ENCODE measurements at regions not wholly inside any gene's neighbourhood (a gene's known extent, or its start where the extent isn't known, plus 50 kb on each side); places are given as distances from the start of the nearest gene placed in this dataset.

- Histone ChIP-seq H3K4me3 (no peak overlapping the region), H3K36me3 (no peaks in the 10 kb centered on the region), H3K27me3 (no peaks in the 10 kb centered on the region), H3K27ac (no peak overlapping the region), H3K9me3 (no peaks in the 10 kb centered on the region), H3K4me1 (no peaks in the 10 kb centered on the region)
- 53 to 71% methylated on average over 1 of the region's 1 CpG for WGBS, 2 donors
- DNase-seq (no peak), ATAC-seq (ENCODE audit: low FRiP score in 2 of 2) (no peak)
- TF ChIP-seq EP300 (IDR thresholded peaks at IDR 0.05) = no peak
- TF ChIP-seq POLR2A (IDR thresholded peaks at IDR 0.05) = no peak
- no peak for TF ChIP-seq CTCF (IDR thresholded peaks at IDR 0.05)
- no peak for TF ChIP-seq POLR2AphosphoS5 (IDR thresholded peaks at IDR 0.05)
These were observed 248.1 kb upstream of the OPRM1 start for GRCh38 chr6:153790876-153791473.

DNA sequence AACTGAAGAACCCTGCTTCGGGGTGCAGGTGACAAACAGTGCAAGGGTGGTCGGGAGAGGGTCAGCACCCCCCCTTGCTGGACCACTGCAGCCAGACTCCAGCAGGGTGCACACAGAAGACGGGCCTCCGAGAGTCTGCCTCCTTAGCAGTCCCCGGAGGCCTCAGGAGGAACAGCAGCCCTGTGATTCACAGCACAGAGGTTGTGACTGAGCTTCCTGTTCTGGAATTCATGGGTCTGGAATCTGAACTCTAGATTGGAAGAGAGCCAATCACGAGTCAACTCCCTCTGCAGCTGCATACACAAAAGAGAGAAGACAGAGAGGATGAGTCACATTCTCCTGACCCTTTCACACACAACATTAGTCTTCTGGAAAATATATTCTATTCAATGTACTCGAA is 249.0 kb upstream of the OPRM1 start:
- WGBS, 2 donors = 75 to 79% methylated on average over 6 to 7 of the region's 7 CpGs
- no peak overlapping the region for H3K4me3 ChIP-seq
- DNase-seq (no peak), ATAC-seq (ENCODE audit: low FRiP score in 2 of 2) (peak; percentile 15 to 38)
- no peak for TF ChIP-seq POLR2AphosphoS5 (IDR thresholded peaks at IDR 0.05)
- no peak for TF ChIP-seq EP300 (IDR thresholded peaks at IDR 0.05)
- no peaks in the 10 kb centered on the region for H3K9me3 ChIP-seq
- H3K36me3 ChIP-seq = no peaks in the 10 kb centered on the region
- no peaks in the 10 kb centered on the region for H3K27me3 ChIP-seq
- H3K27ac ChIP-seq = no peak overlapping the region
- H3K4me1 ChIP-seq = no peaks in the 10 kb centered on the region

- no peak for DNase-seq
- no peak for ATAC-seq (ENCODE audit: low FRiP score in 2 of 2)
- H3K27ac ChIP-seq = no peak overlapping the region
- TF ChIP-seq POLR2A (IDR thresholded peaks at IDR 0.05) (no peak), EP300 (IDR thresholded peaks at IDR 0.05) (no peak), CTCF (IDR thresholded peaks at IDR 0.05) (no peak), POLR2AphosphoS5 (IDR thresholded peaks at IDR 0.05) (no peak)
- 0 to 100% methylated on average over 1 of the region's 1 CpG for WGBS, 2 donors
- H3K36me3 ChIP-seq = no peaks in the 10 kb centered on the region
- H3K9me3 ChIP-seq = no peaks in the 10 kb centered on the region
- H3K4me3 ChIP-seq = no peak overlapping the region
- H3K27me3 ChIP-seq = no peaks in the 10 kb centered on the region
- no peaks in the 10 kb centered on the region for H3K4me1 ChIP-seq
These were observed 251.8 kb upstream of the OPRM1 start for GRCh38 chr6:153787341-153787606.

- ATAC-seq (ENCODE audit: low FRiP score in 2 of 2) (no peak), DNase-seq (no peak)
- Histone ChIP-seq H3K36me3 (no peaks in the 10 kb centered on the region), H3K4me3 (no peak overlapping the region), H3K4me1 (no peaks in the 10 kb centered on the region), H3K9me3 (peaks cover 0 to 4% (median 0%) of the 10 kb centered on the region in 4 donors), H3K27ac (no peak overlapping the region), H3K27me3 (no peaks in the 10 kb centered on the region)
- whole genome bisulfite sequencing, 2 donors = 90 to 91% methylated on average over 1 of the region's 1 CpG
- no peak for TF ChIP-seq CTCF (IDR thresholded peaks at IDR 0.05)
- TF ChIP-seq POLR2A (IDR thresholded peaks at IDR 0.05) = no peak
These were observed 257.7 kb upstream of the OPRM1 start for GRCh38 chr6:153781306-153781705.

DNA sequence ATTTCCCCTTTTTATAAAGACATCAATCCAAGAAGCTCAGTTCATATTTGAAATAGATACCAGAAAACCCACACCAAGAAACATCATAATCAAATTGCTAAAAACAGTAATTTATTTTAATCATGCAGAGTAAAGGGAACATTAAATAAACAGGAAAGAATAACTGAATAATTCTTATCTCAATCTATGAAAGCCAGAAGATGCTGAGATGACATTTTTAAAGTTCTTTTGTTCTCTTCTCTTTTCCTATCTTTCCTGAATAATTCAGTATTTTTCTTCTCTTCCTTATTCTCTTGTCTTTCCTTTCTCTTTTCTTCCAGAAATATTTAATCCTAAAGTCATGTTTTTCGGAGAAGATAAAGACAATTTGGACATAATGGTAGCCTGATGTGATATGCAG is 259.0 kb upstream of the OPRM1 start:
- TF ChIP-seq EP300 (IDR thresholded peaks at IDR 0.05) (no peak), POLR2AphosphoS5 (IDR thresholded peaks at IDR 0.05) (no peak), POLR2A (IDR thresholded peaks at IDR 0.05) (no peak), CTCF (IDR thresholded peaks at IDR 0.05) (no peak)
- ATAC-seq (ENCODE audit: low FRiP score in 2 of 2) (no peak), DNase-seq (no peak)
- Histone ChIP-seq H3K27ac (no peak overlapping the region), H3K36me3 (no peaks in the 10 kb centered on the region), H3K9me3 (peaks cover 0 to 4% (median 0%) of the 10 kb centered on the region in 4 donors), H3K27me3 (no peaks in the 10 kb centered on the region), H3K4me3 (no peak overlapping the region), H3K4me1 (no peaks in the 10 kb centered on the region)
- 86% methylated on average over 1 of the region's 1 CpG for WGBS, 2 donors
